GM18499 (cell line): ENCODE measurements at regions not wholly inside any gene's neighbourhood (a gene's known extent, or its start where the extent isn't known, plus 50 kb on each side); places are given as distances from the start of the nearest gene placed in this dataset.

Experiments used
- ATAC-seq: cut with Tn5 transposase; IDR thresholded peaks from one replicate; pipeline ENCODE4 v1.9.1; 2021; ENCODE audit warnings: moderate number of reproducible peaks; ENCODE audit not compliant: insufficient read depth, unreplicated experiment

DNA sequence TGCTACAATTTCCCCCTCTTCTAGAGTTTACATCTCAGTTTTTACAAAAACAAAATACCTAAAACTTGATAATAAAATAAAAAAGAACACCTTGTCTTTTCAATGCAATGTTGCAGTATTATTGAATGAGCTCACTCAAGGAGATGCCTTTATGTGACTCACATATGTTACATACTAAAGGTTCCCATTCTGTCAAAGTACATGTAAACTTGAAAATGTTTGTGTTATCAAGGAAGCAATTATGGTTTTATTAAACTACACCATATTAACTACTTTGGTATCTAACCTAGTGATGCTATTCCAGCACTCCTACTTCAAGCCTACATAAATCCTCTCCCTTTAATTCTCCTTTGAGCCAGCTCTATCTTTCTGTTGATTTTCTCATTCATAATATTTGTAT lies 658.3 kb downstream of the PTPRC start:
- ATAC-seq: no peak

DNA sequence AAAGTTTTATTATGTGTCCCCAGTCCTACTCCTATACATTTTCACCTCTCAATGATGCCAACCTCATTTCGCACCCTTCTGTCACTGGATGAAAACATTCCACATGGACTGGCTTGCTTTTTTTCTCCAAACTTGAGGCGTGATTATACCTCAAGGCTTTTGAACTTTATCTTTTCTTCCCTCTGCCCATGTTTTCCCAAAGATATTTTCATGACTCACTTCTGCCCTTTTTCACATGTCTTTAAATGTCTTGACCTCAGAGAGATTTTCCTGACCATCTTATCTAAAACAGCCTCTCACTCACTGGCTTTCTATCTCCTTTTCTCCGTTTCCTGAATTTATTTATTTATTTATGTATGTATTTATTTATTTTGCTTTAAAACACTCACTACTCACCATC lies 659.0 kb downstream of the PTPRC start:
- ATAC-seq: no peak

DNA sequence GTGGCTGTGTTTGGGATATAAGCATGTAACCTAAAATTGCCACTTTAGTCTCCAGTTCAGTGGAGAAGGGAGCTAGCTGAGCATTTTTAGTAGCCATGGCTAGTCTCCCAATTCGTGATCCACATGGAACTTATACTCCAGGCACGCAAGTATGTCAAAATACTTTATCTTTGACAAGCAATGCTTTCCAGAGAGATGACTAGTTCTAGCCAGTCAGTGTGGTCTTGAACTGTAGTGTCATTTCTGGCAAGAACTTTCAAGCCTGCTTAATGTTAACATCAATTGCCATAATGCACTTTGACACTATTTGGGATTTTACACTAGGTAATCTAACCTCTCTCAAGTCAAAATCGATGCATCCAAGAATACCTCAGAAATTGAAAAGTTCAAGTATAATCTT lies 660.0 kb downstream of the PTPRC start:
- no peak for ATAC-seq

DNA sequence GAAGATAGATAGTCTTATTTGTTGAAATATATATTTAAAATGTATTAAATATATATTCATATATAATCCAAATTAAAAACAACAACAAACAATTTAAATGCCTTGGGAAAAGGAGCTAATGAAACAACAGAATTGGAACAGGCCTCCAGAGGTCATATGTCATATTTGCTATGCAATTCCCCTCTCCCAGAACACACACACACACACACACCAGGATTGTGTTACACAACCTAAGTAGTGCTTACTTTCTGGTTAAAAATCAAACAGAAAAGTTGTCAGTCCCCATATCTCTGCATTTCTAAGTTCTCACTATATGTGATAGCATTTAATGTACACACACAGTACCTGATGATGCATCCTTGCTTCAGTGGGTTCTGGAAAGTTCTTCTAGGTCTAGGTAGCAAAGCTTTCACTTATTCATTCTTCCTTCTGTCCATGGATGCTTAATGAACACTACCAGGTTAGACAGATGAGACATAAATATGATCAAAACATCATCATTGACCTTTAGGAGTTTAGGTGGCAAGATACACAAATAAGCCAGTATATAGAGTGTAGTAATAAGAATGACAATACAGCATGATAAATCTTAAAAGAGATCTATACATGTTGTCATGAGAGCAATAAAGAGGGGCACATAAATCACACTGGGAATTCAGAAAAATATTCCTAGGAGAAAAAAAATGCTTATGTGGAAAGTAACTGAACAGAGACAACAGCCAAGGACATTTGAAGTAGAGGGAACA lies 662.8 kb downstream of the PTPRC start:
- ATAC-seq: no peak

DNA sequence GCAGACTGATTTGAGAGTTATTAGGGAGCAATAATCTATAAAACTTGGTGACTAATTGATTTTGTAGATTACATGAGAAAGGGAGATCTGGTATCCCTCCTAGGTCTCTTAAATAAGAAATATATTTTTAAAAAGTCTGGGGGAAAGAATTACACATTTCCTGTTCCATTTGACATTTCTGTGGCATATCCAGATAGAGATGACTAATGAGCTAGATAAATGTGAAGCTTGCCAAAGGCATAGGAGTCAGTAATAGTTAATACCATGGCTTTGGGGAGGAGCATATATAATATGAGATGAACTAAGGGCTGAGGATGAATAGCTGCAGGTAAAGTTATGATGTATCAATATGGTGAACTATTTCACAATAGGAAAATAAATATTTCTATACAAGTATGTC lies 663.7 kb downstream of the PTPRC start:
- ATAC-seq: no peak

DNA sequence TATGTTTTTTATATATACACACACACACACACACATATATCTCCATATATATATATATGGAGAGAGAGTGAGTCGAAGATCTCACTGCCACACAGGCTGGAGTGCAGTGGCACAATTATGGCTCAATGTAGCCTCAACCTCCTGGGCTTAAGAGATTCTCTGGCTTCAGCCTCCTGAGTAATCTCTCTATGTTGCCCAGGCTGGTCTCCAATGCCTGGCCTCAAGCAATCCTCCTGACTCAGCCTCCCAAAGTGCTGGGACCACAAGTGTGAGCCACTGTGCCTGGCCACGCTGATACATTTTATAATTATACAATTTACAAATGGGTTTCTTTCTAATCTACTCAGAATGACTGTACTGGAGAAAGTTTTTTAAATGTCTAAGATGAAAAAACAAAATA lies 664.2 kb downstream of the PTPRC start:
- no peak for ATAC-seq

DNA sequence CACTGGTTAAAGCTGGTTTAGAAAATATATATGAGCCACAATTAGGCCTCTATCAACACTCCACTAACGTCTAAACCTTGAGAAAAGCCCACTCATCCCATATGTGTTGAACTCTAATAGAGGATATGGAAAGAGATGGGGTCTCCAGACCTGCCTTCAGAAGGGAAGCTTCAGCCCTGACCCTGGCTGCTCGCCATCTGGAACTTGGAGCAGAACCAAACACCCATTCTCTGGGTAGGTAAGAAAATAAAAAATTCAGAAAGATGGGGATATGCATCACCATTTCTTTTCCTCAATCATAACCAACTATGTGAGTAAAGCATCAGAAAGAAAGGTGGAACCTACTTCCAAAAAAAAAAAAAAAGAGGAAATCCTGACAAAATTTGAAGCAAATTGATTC lies 666.2 kb downstream of the PTPRC start:
- no peak for ATAC-seq

DNA sequence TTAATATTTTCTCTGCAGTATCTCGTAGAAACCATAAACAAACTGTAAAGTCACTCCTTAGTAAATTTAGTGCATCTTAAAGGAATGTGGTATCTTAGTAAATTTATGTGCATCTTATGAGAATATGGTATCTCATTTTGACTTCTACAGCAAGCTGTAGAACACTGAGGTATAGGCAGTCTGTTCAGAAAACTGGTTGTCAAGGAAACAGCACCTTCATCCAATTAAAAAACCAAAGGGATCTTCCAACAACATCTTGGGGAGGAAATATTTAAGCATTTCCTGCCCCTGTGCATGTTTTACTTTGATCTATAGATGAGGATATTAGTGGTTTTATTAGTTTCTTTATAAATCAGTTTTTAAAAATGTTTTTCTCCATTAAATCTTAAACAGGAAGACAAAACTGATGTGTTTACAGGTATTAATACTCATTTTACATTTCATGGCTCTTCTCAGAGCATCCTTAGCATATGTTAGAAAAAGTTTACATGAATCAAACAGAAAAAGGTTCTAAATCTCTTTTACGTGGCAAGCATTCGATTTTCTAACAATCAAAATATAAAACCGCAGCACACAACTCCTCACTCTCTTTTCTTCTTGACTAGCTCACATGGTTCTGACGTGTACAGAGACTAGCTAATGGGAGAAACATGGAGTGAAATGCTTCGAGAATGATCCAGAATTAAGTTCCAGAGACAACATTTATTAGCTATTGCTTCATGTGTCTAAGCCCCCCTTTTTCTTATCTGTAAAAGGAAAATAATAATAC lies 668.8 kb downstream of the PTPRC start:
- ATAC-seq: no peak

DNA sequence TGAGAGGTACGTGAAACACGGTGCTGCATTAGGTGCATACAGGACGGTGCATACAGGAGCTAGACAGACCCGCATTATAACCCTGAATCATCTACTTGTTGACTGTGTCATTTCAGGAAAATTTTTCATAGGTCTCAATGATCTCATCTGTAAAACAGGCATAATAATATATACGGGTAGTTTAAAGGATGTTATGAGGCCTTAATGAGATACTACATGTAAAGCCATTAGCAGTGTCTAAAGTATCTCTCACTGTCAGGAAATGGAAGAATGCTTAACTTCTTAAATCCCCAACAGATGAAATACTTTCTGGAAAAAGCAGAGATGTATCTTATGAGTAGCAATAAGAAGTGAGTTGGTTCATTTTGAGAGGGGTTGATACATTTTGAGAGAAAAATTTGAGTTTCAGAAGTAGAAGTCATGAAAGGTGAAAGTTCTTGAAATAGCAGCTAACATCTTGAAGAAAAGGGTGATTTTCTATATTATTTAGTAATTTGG lies 669.6 kb downstream of the PTPRC start:
- no peak for ATAC-seq

DNA sequence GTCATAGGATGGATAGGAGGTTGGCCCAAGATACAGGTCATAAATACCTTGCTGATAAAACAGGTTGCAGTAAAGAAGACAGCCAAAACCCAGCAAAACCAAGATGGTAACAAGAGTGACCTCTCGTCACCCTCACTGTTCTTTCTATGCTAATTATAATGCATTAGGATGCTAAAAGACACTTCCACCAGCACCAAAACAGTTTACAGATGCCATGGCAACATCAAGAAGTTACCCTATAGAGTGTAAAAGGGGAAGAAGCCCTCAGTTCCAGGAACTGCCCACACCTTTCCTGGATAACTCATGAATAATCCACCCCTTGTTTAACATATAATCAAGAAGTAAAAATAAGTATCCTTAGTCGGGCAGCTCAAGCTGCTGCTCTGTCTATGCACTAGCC lies 671.9 kb downstream of the PTPRC start:
- no peak for ATAC-seq

DNA sequence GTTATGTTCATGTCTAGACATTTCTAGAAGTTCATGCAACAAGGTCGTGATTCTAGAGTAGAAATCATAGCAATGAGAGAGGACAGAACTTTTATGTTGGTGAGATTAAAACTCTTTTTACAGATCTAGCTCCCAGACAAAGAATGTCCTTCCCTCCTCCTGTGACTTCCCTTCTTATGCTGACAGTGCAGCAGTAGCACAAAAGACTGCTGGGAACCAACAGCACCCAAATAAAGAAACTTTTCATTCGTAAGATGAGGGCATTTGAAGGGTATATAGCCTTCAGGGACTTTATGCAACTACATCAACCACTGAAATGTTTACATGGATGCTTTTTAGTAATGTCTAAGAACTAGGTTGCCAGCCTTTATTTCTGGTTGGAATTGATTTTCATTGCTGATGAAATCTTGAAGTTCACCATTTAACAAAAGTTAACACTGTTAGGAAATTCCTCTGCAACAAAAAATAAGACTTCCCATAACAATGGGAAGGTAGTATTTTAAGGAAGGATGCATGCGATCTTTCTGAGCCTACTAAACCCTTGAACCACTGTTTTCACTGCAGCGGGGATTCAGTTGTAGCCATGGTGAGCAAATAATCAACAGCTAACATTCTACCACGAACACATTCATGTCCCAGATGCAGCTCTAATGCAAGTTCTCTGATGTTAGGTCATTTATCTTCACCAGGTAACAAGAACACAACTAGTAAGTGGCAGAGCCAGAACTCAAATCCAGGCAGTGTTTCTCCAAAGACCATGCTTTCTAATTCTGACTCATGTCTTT lies 672.8 kb downstream of the PTPRC start:
- no peak for ATAC-seq

DNA sequence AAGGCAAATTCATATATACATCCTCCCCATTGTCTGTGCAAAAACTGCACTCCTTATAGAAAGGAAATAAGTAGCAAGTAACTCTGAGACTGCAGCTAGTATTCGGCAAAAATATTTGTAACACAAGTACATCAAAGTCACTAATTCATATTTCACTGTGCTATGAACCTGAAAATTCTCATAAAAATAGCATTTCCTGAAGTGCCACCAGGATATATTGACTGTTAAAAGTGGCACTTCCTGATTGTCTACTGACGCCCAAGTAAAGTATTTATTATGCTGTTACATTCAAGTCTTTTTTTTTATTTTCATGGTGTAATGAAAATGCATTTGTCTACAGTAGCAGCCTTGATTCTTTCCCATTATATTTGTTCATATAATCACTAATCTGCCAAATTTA lies 673.8 kb downstream of the PTPRC start:
- no peak for ATAC-seq

DNA sequence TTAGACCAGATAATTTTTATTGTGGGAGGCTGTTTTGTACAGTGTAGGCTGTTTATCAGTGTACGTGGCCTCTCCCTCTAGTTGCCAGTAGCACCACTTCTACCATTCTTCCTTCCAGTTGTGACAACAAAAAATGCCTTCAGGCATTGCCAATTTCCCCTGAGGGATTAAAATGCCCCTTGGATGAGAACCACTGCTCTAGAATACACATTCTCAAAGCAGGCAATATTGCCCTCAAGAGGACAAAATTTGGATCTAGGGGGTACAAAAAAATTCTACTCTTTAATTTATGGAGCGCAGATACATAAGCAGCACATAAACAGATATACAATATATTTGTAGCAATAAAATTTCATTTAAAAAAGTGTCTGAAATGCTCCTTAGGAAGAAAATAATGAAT lies 674.6 kb downstream of the PTPRC start:
- ATAC-seq: no peak

DNA sequence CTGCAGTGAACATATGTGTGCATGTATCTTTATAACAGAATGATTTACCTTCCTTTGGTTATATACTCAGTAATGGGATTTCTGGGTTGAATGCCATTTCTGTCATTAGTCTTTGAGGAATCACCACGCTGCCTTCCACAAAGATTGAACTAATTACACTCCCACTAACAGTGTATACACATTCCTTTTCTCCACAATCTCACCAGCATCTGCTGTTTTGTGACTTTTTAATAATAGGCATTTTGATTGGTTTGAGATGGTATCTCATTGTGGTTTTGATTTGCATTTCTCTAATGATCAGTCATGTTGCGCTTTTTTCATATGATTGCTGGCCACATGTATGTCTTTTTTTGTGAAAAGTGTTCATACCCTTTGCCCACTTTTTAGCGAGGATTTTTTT lies 680.5 kb downstream of the PTPRC start:
- no peak for ATAC-seq

DNA sequence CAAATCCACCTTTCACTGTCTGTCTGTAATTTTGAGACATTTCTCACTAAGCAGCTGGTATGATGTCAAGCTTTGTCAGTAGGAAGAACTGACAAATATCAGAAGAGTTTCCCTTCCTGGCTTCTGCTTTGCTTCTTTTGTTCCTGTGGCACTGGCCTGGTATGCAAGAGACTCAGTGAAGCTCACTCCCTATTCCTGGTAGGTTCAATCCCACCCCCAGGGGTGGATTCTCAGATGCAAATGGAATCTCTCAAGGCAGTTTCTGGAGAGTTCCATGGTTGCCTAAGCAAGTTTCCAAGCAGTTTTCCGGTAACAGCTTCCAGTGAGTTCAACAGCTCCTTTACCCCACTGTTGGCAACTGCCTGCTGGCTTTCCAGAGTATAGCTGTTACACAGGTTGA lies 683.4 kb downstream of the PTPRC start:
- ATAC-seq: no peak

DNA sequence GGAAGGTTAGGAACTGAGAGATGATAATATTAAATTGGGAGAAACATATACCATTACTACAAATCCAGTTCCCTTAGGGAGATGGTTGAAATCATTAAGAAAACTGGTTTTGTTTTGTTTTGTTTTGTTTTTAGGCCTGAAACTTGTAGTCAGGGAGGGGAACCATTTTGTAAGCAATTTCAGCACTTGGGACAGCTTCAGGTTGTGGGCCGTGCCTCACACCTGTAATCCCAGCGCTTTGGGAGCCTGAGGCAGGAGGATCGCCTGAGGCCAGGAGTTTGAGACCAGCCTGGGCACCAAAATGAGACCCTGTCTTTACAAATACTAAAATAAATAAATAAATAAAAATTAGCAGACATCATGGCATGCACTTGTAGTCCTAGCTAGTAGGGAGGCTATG lies 694.3 kb upstream of the NR5A2 start:
- ATAC-seq: no peak

DNA sequence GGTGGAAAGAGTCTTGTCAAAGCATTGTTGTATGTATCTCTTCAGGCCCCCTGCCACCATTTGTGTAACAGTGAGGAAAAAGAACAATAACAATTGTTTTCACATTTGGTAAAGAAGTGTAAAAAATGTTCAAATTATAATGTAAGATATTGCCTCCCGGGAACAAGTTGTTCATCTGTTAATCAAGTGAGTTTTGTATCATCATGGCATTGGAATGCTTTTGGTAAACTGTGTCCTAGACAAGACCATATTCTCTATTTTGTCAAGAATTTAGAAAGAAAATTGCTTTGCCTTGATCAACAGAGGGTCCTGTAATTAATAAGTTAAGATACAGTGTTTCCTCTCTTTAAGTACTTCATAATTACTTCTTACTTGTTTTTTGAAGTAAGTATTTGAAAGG lies 692.0 kb upstream of the NR5A2 start:
- no peak for ATAC-seq

DNA sequence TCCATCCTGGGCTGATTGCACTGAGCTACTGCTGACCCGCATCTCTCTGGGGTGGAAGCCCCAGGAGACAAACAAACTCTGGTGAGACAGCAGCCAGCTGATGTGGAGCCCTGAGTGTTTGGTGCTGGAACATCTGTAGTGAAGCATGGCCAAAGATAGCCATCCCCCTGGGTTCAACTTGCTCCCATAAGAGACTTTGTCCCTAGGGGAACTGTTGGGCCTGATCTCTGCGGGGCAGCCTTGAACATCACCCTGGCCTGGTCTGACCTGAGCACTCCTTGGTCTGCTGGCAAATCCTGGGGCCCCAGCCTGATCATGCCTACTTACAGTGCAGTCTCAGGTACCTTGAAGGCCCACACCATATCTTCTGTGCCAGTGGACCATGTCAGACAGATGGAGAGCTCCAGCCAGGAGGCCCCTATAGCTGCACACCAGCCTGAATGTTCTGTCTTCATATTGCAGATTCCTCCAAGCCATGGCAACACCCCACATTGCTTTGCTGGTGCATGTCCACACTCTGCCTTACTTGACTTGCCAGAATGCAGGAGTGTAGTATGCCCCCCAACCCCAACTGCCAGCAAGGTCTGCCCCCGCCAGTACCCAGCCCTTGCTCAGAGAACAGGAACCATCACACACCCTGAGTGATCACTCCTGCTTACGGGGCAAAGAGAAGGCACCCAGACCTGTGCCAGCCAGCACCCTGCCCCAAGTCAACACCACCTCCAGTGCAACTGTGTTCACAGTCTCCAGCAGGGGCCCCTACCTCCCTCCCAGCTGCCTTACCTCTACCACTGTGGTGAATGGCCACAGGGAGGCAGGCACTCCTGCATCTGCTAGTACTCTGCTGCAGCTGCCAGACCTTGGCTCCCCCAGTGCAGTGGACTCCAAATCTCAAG lies 690.5 kb upstream of the NR5A2 start:
- no peak for ATAC-seq

DNA sequence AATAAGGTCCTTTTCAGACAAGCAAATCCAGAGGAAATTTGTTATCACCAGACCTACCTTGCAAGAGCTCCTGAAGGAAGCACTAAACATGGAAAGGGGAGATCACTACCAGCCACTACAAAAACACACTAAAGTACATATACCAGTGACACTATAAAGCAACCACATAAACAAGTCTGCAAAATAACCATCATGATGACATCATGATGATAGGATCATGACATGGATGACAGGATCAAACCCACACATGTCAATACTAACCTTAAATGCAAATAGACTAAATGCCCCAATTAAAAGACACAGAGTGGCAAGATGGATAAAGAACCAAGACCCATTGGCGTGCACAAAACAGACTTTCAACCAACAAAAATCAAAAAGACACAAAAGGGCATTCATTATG lies 688.8 kb upstream of the NR5A2 start:
- no peak for ATAC-seq

DNA sequence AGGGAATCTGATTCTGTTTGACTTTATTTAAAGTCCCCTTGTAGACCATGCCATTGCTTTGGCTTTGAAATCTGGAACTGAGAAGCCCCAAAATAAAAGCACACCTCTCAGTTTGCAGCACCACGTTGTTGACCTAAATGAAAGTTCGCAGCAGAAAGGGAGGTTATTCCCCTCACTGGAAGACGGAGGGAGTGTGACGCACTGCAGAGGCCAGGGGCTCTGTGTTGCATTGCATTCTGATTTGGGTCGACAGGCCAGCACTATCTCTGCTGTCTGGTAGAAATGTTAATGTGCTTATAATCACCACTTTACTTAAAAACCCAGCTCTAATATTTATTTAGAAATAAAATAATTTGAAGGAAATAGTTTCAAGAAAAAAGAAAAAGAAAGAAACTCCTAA lies 675.2 kb upstream of the NR5A2 start:
- no peak for ATAC-seq
